SH-SY5Y (cell line): ENCODE measurements at regions not wholly inside any gene's neighbourhood (a gene's known extent, or its start where the extent isn't known, plus 50 kb on each side); places are given as distances from the start of the nearest gene placed in this dataset.

ENCODE experiments used
- GATA2 ChIP-seq: IDR thresholded peaks from 2 replicates; pipeline ENCODE4 v1.6.1; 2011; ENCODE audit warnings: mild to moderate bottlenecking, low read depth, low read length
- GATA3 ChIP-seq: IDR thresholded peaks from 2 replicates; pipeline ENCODE4 v1.6.1; 2011; ENCODE audit warnings: low read depth, mild to moderate bottlenecking, low read length, moderate library complexity

DNA sequence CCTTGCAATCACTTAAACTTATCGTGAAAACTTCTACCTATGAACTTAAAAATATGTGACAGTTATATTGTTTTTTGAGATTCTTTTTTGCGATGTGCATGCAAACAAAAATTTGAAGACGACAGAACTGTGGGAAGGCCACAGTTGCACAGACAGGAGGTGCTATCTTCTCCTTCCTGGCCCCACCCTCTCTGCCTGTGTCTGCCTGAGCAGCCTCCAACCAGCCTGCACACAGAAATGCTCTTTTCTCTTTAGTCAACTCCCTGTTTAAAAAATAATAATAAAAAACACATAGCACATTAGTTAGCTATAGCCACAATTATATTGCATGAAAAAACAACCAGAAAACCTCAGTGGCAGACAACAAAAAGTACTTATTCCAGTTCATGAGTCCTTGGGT lies 212.2 kb downstream of the ZNF621 start:
- no peak for TF ChIP-seq GATA2
- no peak for TF ChIP-seq GATA3

DNA sequence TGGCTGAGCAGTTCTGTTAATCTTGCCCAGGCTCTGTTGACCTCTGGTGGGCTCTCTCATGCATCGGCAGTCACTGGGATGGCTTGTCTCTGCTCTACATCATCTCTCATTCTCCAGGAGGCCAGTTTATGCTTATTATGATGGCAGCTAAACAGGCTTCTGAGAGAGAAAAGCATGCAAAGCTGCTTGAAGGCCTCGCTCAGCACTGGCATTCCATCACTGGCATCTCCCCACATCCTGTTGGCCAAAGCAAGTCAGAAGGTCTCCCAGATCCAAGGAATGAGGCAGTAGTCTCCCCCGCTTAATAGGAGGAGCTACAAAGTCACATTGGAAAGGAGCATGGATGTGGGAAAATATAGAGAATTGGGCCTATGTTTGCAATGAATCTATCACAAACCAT lies 212.6 kb downstream of the ZNF621 start:
- no peak for TF ChIP-seq GATA2
- TF ChIP-seq GATA3 = no peak

DNA sequence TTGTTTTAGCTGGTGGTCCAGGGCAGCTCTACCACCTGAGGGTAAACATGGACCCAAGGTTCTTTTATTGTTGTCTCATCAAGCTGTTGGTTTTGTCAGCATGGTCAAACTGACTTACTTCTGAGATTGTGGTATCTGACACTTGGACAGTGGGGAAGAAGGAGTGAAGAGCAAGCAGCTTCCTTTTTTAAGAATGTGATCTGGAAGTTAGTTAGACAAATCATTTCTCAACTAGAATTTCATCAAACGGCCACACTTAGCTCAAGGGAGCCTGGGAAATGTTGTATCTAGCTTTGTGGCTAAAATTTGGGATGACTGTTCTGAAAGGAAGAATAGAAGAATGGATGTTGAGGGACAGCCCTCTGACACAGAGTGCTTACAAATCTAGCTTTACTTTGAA lies 215.2 kb downstream of the ZNF621 start:
- TF ChIP-seq GATA3 = no peak
- no peak for TF ChIP-seq GATA2

DNA sequence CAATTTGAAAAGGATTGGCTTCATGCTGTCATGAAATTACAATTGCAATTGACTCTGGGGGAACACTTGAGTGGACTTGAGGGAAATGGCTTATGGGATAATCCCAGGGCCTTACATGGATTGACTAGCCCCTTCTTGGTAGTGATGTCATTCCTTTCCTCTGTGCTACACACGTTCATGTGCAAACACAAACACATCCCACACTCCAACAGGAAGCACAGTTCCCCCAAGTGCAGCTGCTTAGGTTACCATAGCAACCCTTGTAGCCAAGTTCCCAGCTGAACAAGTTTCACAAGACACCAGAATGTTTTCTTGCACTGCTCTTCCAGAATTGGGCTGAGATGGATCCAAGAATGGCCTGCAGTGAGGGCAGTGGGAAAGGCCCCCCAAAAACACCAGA lies 217.0 kb downstream of the ZNF621 start:
- TF ChIP-seq GATA2 = no peak
- TF ChIP-seq GATA3 = no peak

DNA sequence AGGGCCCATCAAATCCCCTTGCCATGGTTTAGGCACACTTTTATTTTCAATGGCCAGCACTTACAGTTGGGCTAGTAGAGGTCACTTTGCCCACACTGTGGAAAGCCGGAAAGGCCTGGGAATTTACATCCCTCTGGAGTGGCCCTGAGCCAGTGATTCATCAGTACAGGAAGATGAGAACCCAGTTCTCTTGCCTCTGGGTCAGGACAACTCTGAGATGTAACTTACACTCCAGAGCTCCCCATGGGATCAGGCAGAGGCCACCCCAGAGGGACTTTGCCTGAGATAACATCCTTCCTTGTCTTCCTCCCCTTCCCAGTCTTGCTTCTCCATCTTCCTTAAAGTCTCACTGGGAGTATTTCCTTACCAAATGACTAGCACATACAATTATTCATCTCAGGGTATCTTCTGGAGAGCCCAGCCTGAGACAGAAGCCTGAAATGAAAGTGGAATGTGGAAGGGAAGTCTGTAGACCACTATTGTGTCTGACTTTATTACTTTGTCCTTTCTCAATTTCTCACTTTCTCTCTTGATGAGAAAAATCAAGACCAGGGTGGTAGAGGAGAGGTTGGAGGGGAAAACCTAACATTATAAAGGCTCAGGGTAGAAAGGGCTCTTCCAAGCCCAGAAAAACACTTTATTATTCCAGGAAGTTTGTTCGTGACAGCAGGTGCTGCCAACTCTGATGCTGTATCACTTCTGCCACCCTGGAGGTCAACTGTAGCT lies 220.8 kb downstream of the ZNF621 start:
- TF ChIP-seq GATA2 (no peak), GATA3 (no peak)

DNA sequence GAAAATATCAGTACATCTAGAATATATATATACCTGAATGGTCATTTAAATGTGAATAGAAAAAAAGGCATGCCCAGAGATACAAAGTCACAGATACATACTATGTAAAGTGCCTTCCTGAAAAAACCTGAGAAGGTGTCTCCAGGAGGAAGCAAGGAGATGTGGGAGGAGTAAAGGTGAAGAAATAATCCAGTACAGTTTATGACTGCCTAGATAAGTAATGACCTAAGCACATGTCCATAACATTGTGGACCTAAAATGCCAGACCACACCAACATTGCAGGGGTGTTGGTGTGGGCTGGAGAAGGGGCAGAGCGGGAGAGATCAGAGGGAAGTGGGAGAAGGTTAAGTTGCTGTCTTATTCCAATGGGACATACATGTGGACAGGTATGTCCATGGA lies 226.9 kb downstream of the ZNF621 start:
- no peak for TF ChIP-seq GATA3
- no peak for TF ChIP-seq GATA2

DNA sequence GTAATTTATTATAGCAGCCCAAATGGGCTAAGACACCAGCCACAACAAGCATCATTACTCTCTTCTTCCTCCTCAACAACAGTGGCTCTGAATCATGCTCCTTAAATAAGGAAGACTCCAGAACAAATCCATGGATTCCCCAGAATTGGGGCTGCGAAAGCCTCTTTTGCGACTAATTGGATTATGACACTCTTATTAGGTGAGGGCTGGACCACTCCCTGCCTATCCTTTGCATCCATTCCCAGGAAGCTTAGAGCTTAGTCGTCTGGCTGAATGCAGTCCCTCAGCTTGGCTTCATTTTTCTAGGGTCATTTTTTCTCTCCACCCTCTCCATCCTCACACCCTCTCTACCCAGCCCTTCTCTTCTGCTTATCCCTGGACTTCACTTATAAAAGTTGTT lies 227.7 kb downstream of the ZNF621 start:
- TF ChIP-seq GATA3 (no peak), GATA2 (no peak)

DNA sequence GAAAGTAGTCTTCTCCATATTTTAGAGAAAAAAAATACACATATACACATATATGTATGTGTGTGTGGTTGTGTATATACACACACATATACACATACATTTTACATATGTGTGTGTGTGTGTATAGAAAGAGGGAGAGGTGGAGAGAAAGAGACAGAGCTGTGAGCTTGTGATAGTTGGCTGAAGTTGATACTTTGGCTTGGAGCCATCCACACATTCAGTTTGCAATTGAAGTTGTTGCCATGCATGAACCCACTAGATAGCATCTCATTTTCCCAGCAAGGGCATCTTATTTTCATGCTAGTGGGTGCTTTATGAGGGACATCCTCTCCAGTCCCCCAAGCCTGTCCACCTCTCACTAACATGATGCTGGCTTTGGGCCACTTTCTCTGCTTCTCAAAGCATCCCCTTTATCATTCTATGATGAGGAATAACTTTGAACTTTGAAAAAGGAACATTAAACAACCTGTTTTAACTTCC lies 228.6 kb downstream of the ZNF621 start:
- TF ChIP-seq GATA2 (no peak), GATA3 (no peak)

DNA sequence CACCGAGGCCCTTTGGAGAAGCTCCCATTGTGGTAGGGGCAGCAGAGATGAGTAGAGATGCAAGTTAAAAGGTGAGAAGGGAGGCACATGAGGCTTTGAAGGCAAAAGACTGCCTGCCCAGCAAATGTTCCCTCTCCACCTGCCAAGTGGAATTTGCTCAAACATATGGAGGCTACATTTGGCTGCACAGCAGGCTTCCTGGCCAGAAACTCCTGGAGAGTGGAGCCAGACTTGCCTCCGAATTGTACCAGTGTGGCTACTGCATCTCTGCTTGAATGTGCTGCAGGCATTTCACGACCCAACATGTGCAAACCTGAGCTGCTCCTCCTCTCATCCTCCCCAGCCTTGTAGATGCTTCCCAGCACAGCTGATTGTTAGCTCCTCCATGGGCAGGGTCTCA lies 229.2 kb downstream of the ZNF621 start:
- TF ChIP-seq GATA3 (no peak), GATA2 (no peak)

DNA sequence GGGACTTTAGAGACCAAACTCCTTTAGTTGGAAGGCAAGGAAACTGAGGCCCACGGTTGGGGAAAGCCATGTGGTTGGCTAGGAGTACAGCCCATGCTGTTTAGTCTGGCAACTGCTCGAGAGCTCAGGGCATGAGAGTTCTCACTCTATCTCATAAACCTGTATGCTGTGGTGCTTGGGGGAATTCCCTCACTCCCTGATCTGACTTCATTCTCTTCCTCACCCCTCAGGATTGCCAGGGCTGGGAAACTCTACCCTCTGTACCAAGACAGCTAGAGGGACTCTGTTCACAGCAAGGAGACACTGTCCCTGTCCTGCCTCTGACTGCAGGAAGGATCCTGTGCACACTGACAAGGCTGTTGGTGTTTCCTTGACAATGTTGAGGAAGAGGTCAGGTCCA lies 230.2 kb downstream of the ZNF621 start:
- TF ChIP-seq GATA3 = no peak
- TF ChIP-seq GATA2 = no peak

DNA sequence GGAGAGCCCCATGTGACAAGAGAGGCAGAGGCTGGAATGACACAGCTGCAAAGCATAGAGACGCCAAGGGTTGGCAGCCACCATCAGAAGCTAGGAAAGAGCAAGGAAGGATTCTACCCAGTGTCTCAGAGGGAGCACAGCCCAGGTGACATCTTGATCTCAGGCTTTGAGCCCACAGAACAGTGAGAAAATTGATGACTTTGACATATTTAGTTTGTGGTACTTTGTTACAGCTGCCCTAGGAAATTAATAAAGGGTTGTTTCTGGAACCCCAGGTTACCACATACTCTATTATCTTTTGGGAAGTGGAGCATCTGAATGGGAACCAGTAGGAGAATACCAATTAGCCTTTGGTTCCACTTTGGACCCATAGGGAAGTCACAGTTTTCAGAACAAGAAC lies 231.7 kb downstream of the ZNF621 start:
- TF ChIP-seq GATA3 (no peak), GATA2 (no peak)

DNA sequence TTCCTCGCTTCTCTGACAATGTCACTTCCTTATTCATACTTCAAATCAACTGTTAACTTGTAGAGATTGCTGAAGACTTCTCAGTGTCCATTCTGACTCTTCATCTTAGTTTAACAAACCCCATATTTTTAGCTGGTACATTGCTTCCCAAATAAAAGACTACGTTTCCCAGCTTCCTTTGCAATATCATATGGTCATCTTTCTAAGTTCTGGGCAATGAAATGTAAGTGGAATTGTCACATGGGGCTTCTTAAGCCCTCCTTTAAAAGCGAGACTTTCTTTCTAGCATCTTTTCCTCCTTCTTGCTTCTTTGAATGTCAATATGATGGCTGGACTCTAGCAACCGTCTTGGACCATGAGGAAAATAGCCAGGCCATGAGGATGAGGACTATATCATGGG lies 239.0 kb downstream of the ZNF621 start:
- TF ChIP-seq GATA3 (no peak), GATA2 (no peak)

DNA sequence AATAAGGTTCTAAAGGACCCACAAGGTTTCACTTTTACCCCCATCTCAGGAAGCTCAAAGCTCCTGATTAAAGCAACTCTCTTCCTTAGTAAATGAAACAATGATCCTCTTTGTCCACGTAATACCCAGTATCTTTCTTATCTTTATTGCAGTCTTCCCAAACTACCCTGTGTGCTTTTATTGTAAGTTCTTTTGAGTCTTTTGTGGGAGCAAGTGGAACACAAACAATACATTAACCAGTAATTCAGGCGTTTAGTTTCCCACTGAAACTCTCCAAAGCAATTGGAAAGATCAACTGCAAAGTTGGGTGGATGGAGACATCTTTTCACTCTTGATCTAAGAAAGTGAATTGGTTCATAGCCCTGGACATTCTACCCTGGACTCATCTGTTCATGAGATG lies 240.0 kb downstream of the ZNF621 start:
- no peak for TF ChIP-seq GATA3
- no peak for TF ChIP-seq GATA2

DNA sequence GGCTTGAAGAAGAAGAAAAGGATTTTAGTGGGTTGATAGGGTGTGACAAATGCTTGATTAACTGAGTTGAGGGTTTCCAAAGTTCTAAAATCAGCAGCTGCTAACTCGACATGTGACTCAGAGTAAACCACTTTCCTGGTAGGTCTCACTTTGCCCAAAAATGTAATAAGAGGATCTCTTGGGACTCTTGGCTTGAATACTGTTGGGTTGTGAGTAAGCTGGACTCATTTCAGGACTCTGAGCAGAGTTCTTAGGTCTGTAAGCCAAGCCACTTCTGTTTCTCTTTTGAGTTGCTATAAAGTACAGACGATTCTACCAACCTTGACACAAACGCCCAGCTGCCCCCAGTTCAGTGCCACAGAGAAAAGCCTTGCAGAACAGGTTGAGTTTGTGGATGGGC lies 241.1 kb downstream of the ZNF621 start:
- no peak for TF ChIP-seq GATA2
- TF ChIP-seq GATA3 = no peak

DNA sequence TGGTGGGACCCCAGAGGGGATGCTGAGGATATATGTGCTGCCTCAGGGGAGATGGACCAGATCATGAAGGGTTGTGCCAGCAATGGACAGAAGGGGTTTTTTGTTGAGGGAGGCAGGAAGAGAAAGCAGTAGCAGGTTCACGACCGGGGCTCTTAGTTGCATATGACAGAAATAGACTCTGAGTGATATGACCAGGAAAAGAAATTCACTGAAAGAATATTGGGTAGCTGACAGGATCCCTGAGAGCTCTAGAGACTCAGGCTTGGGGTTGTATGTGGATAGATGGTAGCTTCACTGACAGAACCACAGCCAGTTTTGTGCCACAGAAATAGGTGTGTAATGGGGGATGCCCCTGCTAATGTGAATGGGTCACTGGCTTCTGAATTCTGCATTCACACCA lies 241.6 kb downstream of the ZNF621 start:
- TF ChIP-seq GATA2 (no peak), GATA3 (no peak)

DNA sequence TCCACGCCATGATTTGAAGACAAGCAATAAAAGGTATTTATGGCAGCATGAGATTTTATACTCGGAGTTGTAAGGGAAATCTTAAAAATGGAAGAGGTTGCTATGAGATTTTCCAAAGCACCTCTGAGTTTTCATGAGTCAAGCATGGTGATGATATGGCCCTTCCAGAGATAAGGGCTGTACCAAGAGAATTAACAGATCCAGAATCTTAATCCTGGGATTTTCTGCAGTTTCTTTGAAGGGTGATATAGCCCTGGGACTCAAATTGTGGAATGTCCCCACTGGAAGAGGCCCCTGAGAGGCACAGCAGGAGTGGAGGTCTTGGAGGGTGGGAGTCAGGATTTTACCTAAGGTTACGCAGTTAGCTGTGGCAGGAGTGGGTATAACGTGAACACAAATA lies 243.3 kb downstream of the ZNF621 start:
- no peak for TF ChIP-seq GATA2
- no peak for TF ChIP-seq GATA3

DNA sequence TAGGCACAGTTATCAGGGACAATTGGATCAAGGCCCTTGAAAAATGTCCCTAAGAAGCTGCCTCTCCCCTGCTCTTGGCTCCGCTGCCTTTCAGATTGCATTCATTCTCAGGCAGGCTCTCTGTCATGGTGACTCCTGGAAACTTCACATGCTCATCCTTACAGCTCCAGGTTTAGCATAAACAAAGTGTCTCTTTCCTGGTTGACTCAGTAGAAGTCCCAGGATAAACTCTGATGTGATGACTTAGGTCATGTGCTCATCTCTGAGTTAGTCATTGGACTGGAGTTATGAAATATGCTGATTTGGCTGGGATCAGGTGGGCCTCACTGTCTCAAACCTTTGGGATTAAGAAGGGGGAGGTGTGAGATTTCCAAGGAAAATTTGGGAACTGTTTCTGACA lies 243.8 kb downstream of the ZNF621 start:
- TF ChIP-seq GATA3 (no peak), GATA2 (no peak)
